ENCODE measurements at regions not wholly inside any gene's neighbourhood (a gene's known extent, or its start where the extent isn't known, plus 50 kb on each side); places are given as distances from the start of the nearest gene placed in this dataset.
"Not testable (repeated sequence)": the region's sequence is repeated elsewhere in the genome, so short reads cannot be mapped to it uniquely, and the experiment has no call there.

- DNase-seq = not testable (repeated sequence)
These were observed 113.7 kb upstream of the RXFP1 start for GRCh38 chr4:158407961-158408360.

GRCh38 chr4:158410272-158410671 is 111.4 kb upstream of the RXFP1 start:
- DNase-seq = no peak

DNA sequence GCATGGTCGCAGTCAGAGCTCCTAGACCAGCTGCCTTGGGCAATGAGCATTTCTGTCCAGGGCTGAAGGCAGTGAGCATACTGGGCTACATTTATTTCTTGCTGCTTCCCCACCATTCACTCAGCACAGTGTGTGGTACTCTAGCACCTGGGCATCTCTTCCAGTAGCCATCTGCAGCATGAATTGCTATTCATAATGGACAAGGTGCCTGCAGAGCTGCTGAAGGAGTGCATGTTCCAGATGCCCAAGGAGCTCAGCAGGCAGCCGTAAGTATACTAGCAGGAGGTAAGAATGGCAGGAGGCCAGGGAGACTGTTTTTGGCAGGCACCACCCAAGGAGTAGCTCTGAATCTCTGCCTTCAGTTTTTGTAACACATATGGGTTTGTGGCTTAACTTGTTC is 110.4 kb upstream of the RXFP1 start:
- DNase-seq = no peak

DNA sequence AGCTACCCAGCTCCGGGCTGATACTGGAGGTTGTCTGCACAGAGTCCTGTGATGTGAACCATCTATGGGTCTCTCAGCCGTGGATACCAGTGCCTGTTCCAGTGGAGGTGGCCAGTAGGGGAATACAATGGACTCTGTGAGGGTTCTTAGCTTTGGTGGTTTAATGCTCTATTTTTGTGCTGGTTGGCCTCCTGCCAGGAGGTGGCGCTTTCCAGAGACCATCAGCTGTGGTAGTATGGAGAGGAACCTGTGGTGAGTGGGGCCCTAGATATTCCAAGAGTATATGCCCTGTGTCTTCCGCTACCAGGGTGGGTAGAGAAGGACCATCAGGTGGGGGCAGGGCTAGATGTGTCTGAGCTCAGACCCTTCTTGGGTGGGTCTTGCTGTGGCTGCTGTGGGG is 103.0 kb upstream of the RXFP1 start:
- not testable (repeated sequence) for DNase-seq

GRCh38 chr4:158420782-158421181 is 100.9 kb upstream of the RXFP1 start:
- DNase-seq = no peak

DNA sequence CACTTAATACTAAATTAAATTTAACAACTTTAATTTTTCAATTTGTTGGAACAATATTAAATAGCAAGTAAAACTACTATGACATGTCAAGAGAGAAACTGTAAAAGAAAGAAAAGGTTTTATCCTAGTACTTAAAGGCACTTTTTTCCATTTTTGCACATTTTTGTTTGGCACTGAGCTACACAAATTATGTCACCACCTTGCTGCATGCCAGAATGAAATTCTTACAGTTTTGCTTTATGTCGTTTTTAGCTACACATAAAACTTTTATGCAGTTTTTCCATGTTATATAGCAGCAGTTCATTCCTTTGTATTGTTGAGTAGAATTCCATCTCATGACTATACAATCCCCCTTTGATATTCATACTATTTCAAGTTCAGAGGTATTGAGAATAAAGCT is 99.1 kb upstream of the RXFP1 start:
- DNase-seq = no peak

DNA sequence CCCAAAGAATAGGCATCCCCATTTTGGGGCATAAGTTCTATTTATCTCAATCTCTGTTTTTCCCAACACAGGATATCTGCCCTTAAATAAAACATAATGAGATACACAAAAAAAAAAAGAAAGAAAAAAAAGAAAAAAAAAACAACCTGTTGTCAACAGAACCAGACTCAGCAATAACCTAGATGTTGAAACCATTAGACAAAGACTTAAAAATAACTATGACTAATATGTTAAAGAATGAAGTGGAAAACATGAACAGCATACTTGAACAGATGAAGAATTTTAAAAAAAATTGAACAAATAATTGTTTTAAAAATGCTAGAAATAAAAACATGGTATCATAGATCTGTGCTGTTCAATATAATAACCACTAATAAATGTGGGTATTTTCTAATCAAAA is 93.4 kb upstream of the RXFP1 start:
- DNase-seq = no peak

DNA sequence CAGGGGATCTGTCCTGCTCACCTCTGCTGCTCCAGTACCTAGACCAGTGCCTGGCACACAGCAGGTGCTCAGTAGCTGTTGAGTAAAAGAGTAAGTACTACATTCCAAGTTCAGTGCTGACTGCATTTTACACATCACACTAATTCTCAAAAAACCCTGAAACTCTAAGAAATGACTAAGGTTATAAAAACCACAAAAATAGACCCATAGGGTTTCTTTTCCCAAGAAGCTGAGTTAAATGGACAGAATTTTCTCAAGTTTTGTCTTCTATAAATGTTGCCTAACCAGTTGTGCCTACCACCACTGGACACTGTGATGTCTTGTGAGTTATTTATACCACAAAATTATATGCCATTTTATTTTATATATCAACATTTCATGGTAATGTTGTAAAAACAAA is 78.9 kb upstream of the RXFP1 start:
- no peak for DNase-seq

DNA sequence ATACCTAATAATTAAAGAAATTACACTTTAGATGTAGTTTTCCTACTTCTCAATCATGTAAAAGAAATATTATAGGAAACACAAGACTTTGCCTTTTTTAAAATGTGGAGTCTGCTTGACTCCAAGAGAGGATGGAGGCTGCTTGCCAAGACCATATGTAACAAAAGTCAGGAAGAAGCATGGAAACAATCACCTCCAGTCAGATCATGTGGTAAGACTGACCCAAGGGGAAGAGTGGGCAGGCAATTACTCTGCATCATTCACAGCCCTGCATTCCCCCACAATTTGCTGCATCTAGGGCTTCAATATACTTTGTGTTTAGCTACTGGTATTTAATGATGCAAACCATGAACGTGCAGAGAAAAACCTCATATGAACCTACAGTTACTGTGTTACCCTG is 78.0 kb upstream of the RXFP1 start:
- no peak for DNase-seq

DNA sequence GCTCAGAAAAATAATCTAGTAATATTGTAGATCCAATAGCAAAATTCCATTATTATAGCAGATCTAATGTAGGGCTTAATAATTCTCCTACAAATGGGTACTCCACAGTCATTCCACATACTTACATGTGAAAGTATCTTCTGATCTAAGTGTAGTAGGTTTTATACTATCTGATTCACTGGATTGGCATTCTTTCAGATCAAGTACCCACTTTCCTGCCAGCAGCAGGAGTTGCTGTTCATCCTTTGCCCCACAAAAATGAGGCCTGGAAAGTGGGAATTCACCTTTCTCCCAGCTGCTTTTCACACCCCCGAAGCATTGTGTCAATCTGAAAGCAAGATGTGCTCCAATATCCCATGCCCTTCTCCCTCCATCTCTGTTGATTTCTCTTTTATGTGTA is 77.1 kb upstream of the RXFP1 start:
- no peak for DNase-seq

GRCh38 chr4:158446106-158446505 is 75.6 kb upstream of the RXFP1 start:
- no peak for DNase-seq

DNA sequence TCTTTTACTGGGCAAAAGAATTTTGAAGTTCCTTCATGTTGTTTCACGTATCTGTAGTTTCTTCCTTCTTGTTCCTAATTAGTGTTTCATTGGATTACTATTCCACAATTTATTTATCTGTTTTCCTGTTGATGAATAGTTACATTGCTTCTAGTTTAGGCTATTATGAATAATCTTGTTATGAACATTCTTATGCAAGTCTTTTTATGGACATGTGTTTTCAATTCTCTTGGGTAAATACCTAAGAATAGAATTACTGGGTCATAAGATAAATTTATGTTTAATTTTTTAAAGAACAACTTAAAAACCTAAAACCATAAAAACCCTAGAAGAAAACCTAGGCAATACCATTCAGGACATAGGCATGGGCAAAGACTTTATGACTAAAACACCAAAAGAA is 70.9 kb upstream of the RXFP1 start:
- DNase-seq = no peak

- DNase-seq = not testable (repeated sequence)
These were observed 69.6 kb upstream of the RXFP1 start for GRCh38 chr4:158452116-158452515.

DNA sequence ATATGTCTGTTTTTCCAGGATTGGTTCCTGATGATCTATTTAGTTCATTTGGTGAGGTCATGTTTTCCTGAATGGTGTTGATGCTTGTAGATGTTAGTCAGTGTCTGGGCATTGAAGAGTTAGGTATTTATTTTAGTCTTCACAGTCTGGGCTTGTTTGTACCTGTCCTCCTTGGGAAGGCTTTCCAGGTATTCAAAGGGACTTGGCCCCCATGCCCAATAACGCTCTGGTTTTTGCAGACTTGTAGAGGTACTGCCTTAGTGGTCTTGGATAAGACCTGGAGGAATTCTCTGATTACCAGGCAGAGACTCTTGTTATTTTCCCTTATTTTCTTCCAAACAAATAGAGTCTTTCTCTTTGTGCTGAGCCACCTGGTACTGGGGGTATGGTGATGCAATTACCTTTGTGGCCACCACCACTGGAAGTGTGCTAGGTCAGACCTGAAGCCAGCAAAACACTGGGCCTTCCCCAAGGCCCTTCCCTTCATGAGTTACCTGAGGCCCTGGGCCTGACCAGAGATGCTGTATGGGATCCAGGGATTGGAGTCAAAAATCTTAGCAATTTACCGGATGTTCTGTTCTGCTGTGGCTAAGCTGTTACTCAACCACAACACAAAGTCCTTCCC is 63.3 kb upstream of the RXFP1 start:
- no peak for DNase-seq

GRCh38 chr4:158459085-158459820 is 62.4 kb upstream of the RXFP1 start:
- no peak for DNase-seq

GRCh38 chr4:158461336-158461735 is 60.3 kb upstream of the RXFP1 start:
- DNase-seq = no peak

- DNase-seq = no peak
These were observed 59.1 kb upstream of the RXFP1 start for GRCh38 chr4:158462611-158463010.
